Stimulated activated CD8-positive, alpha-beta memory T cell treated with anti-CD3 and anti-CD28 coated beads, Interleukin-2, amount 100 ng/mL, for 1 hour (primary cell): ENCODE measurements at regions not wholly inside any gene's neighbourhood (a gene's known extent, or its start where the extent isn't known, plus 50 kb on each side); places are given as distances from the start of the nearest gene placed in this dataset.

ENCODE experiments used
- DNase-seq, 2 donors: peaks; one replicate each; pipeline ENCODE4 v3.0.0-alpha.2; 2020; ENCODE audit warnings: low read depth in 2 of 2

- DNase-seq = no peak
Observed at GRCh38 chr10:4691301-4691700, 134.7 kb upstream of the AKR1E2 start.

GRCh38 chr10:4688601-4689000, 137.4 kb upstream of the AKR1E2 start:
- DNase-seq = no peak

GRCh38 chr10:4688168-4688567, 137.8 kb upstream of the AKR1E2 start:
- DNase-seq = no peak

- DNase-seq = no peak
Observed at GRCh38 chr10:4687397-4687796, 138.6 kb upstream of the AKR1E2 start.

GRCh38 chr10:4686644-4686996, 139.4 kb upstream of the AKR1E2 start:
- no peak for DNase-seq

GRCh38 chr10:4685904-4686643, 139.9 kb upstream of the AKR1E2 start:
- no peak for DNase-seq

- DNase-seq = no peak
Observed at GRCh38 chr10:4685491-4685890, 140.5 kb upstream of the AKR1E2 start.

- DNase-seq = no peak
Observed at GRCh38 chr10:4684434-4684833, 141.6 kb upstream of the AKR1E2 start.

- no peak for DNase-seq
Observed at GRCh38 chr10:4683838-4684237, 142.2 kb upstream of the AKR1E2 start.

- no peak for DNase-seq
Observed at GRCh38 chr10:4683137-4683536, 142.9 kb upstream of the AKR1E2 start.

GRCh38 chr10:4678951-4679671, 146.9 kb upstream of the AKR1E2 start:
- no peak for DNase-seq

- no peak for DNase-seq
Observed at GRCh38 chr10:4678023-4678950, 147.7 kb upstream of the AKR1E2 start.

- DNase-seq = no peak
Observed at GRCh38 chr10:4677296-4678021, 148.5 kb upstream of the AKR1E2 start.

- no peak for DNase-seq
Observed at GRCh38 chr10:4676566-4676965, 149.4 kb upstream of the AKR1E2 start.

GRCh38 chr10:4675808-4676207, 150.2 kb upstream of the AKR1E2 start:
- no peak for DNase-seq

GRCh38 chr10:4673279-4674040, 152.5 kb upstream of the AKR1E2 start:
- no peak for DNase-seq

- DNase-seq = no peak
Observed at GRCh38 chr10:4672201-4672600, 153.8 kb upstream of the AKR1E2 start.

- no peak for DNase-seq
Observed at GRCh38 chr10:4671451-4672145, 154.4 kb upstream of the AKR1E2 start.

- no peak for DNase-seq
Observed at GRCh38 chr10:4670737-4671136, 155.3 kb upstream of the AKR1E2 start.

GRCh38 chr10:4669585-4669984, 156.4 kb upstream of the AKR1E2 start:
- DNase-seq = no peak
